ENCODE measurements at regions not wholly inside any gene's neighbourhood (a gene's known extent, or its start where the extent isn't known, plus 50 kb on each side); places are given as distances from the start of the nearest gene placed in this dataset.

GRCh38 chr2:53436882-53437281 lies 330.7 kb upstream of the CHAC2 start:
- no peak for TF ChIP-seq REST (IDR thresholded peaks at IDR 0.05; ENCODE audit: insufficient read depth in 1 of 2, low read depth in 2 of 2, low read length in 2 of 2)
- TF ChIP-seq SIN3A (IDR thresholded peaks at IDR 0.05; ENCODE audit: borderline replicate concordance, insufficient read depth, low read length): no peak

Measured in PFSK-1 (cell line).